GM21526 (cell line): ENCODE measurements at regions not wholly inside any gene's neighbourhood (a gene's known extent, or its start where the extent isn't known, plus 50 kb on each side); places are given as distances from the start of the nearest gene placed in this dataset.
"Not testable (repeated sequence)": the region's sequence is repeated elsewhere in the genome, so short reads cannot be mapped to it uniquely, and the experiment has no call there.

Experiments used
- ATAC-seq: cut with Tn5 transposase; IDR thresholded peaks from one replicate; pipeline ENCODE4 v1.9.1; 2021; ENCODE audit warnings: moderate library complexity; ENCODE audit not compliant: unreplicated experiment, low FRiP score

GRCh38 chr12:29024117-29024516 is 125.0 kb upstream of the FAR2 start:
- ATAC-seq = no peak

DNA sequence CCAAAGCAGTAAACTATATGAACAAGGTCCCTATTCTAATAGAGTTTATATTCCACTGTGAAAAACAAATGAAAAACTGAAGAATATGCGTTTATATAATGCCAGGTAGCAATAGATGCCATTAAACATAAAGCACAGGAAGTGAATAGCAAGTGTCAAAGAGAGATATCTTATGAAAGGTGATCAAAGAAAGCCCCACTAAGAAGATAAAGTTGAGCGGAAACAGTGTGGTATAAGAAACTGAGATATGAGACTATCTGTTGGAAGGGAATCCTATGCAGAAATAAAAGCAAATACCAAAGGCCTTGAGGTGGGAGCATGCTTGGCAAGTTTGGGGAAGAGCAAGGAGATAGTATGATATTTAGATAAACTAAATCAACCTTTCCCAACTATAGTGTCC is 123.1 kb upstream of the FAR2 start:
- no peak for ATAC-seq

GRCh38 chr12:29026419-29026818 is 122.7 kb upstream of the FAR2 start:
- no peak for ATAC-seq

DNA sequence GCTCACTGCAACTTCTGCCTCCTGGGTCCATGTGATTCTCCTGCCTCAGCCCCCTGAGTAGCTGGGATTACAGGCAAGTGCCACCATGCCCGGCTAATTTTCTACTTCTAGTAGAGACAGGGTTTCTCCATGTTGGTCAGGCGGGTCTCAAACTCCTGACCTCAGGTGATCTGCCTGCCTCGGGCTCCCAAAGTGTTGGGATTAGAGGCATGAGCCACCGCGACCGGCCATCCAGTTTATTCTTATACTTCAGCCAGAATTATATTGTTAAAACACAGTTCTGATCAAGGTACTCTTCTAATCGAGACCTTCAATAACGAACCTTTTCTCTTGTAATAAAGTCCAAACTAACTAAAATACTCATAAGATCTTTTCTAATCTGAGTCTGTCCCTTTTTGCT is 119.6 kb upstream of the FAR2 start:
- not testable (repeated sequence) for ATAC-seq

- ATAC-seq = no peak
Observed at GRCh38 chr12:29030006-29030405, 119.1 kb upstream of the FAR2 start.

GRCh38 chr12:29032446-29032845 is 116.6 kb upstream of the FAR2 start:
- ATAC-seq = no peak

DNA sequence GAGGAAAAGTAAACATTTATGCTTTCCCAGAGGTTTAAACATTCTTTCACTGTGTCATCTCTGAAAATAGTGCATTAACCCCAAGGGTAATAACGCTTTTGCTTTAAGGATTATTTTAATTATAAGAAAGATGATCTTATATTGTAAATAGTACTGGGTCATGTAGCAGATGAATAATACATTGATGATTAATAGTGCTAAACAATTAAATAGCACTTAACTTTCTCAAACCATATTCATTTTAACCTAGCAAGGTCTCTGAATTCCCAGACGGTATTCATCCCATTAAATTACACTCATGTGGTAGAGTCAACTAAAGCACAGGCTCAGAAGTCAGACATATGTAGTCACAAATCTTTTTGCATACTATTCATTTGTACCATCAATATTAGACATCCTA is 115.6 kb upstream of the FAR2 start:
- no peak for ATAC-seq

DNA sequence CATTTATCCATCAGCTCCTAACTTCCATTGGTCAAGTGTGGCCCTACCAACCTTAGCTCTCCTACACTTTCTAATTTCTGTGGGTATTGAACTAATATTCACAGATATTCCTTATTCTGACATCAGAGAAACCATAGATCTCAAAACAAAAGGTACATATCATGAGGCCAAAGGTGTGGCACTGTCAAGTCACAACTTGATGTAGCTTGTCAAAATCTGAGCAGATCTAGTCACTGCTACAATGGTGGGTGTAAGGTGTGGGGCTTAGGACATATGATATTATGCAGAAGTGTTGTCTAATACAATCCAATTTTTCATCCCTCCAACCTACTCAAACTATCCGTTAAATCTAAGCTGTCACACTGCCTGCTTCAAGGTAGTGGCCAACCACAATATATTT is 114.0 kb upstream of the FAR2 start:
- ATAC-seq = no peak

DNA sequence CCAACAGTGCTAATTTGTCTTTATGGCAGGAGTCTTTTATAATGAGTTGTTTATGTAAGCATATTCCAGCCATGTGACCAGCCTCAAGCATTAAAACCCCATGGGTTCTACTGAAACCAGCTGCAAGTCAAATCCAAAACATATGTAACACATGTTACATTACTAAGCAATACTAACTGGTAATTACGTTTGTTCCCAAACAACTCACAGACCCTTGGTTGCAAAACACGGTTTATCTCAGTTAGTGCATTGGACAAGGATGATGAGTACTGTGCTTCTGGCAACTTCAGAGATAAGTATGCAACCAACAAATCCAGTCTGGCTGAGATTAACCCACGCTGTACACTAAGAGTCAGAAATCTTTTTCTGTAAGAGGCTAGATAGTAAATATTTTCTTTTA is 110.1 kb upstream of the FAR2 start:
- no peak for ATAC-seq

GRCh38 chr12:29041621-29042020 is 107.5 kb upstream of the FAR2 start:
- no peak for ATAC-seq

- ATAC-seq = no peak
Observed at GRCh38 chr12:29043069-29043468, 106.0 kb upstream of the FAR2 start.

DNA sequence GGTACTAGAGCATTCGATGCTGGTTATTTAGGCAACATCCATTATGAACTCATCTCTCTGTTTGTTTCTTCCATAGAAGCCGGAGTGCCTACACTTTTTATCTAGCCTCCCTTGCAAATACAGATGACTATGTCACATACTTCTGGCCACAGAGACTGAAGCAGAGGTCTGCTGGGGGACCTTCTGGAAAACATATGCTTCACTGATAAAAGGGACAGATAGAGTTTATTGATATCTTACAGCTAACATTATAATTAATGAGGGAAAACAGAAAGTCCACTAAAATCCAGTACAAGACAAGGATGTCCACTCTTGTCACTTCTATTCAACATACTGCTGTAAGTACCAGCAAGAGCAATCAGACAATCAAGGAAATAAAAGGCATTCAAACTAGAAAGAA is 104.3 kb upstream of the FAR2 start:
- no peak for ATAC-seq

- ATAC-seq = no peak
Observed at GRCh38 chr12:29048787-29049186, 100.3 kb upstream of the FAR2 start.

- peak; percentile 90 for ATAC-seq
Observed at GRCh38 chr12:29050503-29050902, 98.6 kb upstream of the FAR2 start.

GRCh38 chr12:29051221-29051620 is 97.9 kb upstream of the FAR2 start:
- ATAC-seq = no peak

DNA sequence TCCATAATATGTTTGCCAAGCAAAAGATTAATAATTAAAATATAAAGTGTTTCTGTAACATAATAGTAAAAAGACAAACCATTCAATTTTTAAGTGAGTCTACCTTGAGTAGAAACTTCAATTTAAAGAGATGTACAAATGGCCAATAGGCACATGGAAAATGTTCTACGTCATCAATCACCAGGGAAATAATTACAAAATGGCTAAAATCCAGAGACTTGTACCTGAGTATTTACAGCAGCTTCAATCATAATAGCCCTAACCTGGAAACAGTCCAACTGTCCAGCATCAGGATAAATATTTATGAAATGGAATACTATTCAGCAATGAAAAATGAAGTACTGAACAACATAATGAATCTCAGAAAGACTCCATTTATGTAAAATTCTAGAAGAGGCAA is 95.5 kb upstream of the FAR2 start:
- no peak for ATAC-seq

DNA sequence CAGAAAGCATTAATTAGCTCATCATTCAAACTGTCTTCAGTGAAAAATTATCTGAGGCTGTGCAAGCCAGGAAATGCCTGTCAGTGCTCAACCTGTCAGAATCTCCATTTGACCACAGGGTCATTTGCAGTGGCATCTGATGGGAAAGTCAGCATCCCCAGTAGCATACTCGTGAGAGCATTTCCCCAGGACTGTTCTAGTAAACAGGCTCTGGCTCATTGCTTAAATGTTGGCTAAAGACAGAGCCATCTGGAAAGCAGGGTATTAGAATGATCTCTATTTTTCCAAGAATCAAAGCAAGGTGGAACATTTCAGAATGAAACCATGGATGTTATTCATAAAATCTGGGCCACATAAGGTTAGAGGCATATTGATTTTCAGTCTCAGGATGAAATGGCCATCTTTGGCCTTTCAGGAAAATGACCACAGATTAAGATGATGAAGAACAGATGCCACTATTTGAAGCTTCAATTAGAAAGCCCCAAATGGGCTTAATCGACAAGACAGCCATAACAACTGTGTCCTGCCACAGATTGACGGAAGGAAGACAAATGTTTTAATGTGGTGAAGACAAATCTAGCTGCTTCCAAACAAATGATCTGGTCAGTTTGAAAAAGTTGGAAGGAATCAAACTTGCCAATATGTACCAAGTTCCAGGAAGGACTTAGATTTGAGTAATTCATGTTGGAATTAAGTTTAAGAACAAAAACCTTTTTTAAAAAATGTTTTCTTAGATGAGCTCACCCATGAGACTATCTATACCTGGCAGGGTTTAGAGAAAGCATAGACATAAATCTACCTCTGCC is 94.0 kb upstream of the FAR2 start:
- no peak for ATAC-seq

DNA sequence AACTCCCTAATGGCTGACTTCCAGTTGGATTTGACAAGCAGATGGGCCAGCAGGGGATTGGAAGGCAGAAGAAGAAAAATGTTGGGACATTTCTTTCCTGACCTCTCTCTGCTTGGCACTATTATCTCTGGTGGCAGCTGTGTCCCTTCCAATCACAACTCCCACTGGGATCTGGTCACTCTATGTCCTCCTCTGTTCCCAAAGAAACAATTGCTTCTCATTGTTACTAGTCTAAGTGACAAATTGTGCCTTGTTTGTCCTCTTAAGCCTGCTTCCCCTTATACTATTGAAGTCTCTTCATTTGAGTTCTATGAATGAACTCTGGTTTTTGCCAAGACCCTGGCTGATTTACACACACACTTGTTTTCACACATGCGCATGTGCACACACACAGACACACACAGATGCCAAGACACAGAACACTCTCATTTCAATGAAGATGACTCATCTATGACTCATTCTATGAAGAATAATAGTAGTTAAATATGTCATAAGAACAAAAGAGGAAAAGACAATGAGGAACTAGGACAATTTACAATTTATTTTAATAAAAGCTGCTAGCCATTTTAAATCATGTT is 83.0 kb upstream of the FAR2 start:
- ATAC-seq = no peak

GRCh38 chr12:29067430-29067829 is 81.6 kb upstream of the FAR2 start:
- no peak for ATAC-seq

GRCh38 chr12:29070309-29070708 is 78.8 kb upstream of the FAR2 start:
- no peak for ATAC-seq

GRCh38 chr12:29071099-29071498 is 78.0 kb upstream of the FAR2 start:
- no peak for ATAC-seq

- no peak for ATAC-seq
Observed at GRCh38 chr12:29072631-29073030, 76.4 kb upstream of the FAR2 start.
